Skeletal muscle tissue (tissue), 3 donors: ENCODE measurements at regions not wholly inside any gene's neighbourhood (a gene's known extent, or its start where the extent isn't known, plus 50 kb on each side); places are given as distances from the start of the nearest gene placed in this dataset.
"Not testable (repeated sequence)": the region's sequence is repeated elsewhere in the genome, so short reads cannot be mapped to it uniquely, and the experiment has no call there.

ENCODE experiments used
- H3K27ac ChIP-seq: one replicate; pipeline ENCODE4 v1.7.0; 2013; ENCODE audit warnings: mild to moderate bottlenecking, low read depth, low read length, inconsistent platforms
- H3K27me3 ChIP-seq, 3 donors: one replicate each; pipeline ENCODE4 v1.7.0; 2013; ENCODE audit warnings: low read length in 3 of 3; ENCODE audit not compliant: control insufficient read depth in 3 of 3, insufficient read depth in 3 of 3
- H3K36me3 ChIP-seq, 3 donors: one replicate each; pipeline ENCODE4 v1.7.0; 2013; ENCODE audit warnings: low read length in 3 of 3; ENCODE audit not compliant: control insufficient read depth in 3 of 3, insufficient read depth in 3 of 3
- H3K4me1 ChIP-seq, 3 donors: one replicate each; pipeline ENCODE4 v1.7.0; 2013; ENCODE audit warnings: low read length in 3 of 3, mild to moderate bottlenecking in 3 of 3; ENCODE audit not compliant: control insufficient read depth in 3 of 3, insufficient read depth in 3 of 3
- H3K4me3 ChIP-seq, 3 donors: one replicate each; pipeline ENCODE4 v1.7.0; 2013; ENCODE audit warnings: low read length in 3 of 3
- H3K9ac ChIP-seq, 3 donors: one replicate each; pipeline ENCODE4 v1.7.0; 2013; ENCODE audit warnings: low read length in 3 of 3, mild to moderate bottlenecking in 3 of 3, moderate library complexity in 2 of 3, low read depth in 1 of 3
- H3K9me3 ChIP-seq, 3 donors: one replicate each; pipeline ENCODE4 v1.7.0; 2013; ENCODE audit warnings: low read length in 3 of 3; ENCODE audit not compliant: control insufficient read depth in 3 of 3
- donor health status: Osteomylitis.

GRCh38 chr13:90713441-90714133, 633.9 kb upstream of the MIR17HG start:
- no peak overlapping the region for H3K27ac ChIP-seq
- no peaks in the 10 kb centered on the region for H3K9me3 ChIP-seq
- H3K4me3 ChIP-seq: no peak overlapping the region
- H3K36me3 ChIP-seq: no peaks in the 10 kb centered on the region
- no peak overlapping the region for H3K9ac ChIP-seq
- H3K4me1 ChIP-seq: no peaks in the 10 kb centered on the region
- H3K27me3 ChIP-seq: no peaks in the 10 kb centered on the region

GRCh38 chr13:90715485-90715884, 632.0 kb upstream of the MIR17HG start:
- no peaks in the 10 kb centered on the region for H3K4me1 ChIP-seq
- no peaks in the 10 kb centered on the region for H3K27me3 ChIP-seq
- no peak overlapping the region for H3K9ac ChIP-seq
- H3K36me3 ChIP-seq: no peaks in the 10 kb centered on the region
- no peak overlapping the region for H3K4me3 ChIP-seq
- no peak overlapping the region for H3K27ac ChIP-seq
- no peaks in the 10 kb centered on the region for H3K9me3 ChIP-seq

- H3K36me3 ChIP-seq: no peaks in the 10 kb centered on the region
- H3K9ac ChIP-seq: no peak overlapping the region
- H3K4me1 ChIP-seq: no peaks in the 10 kb centered on the region
- H3K4me3 ChIP-seq: no peak overlapping the region
- H3K9me3 ChIP-seq: no peaks in the 10 kb centered on the region
- no peaks in the 10 kb centered on the region for H3K27me3 ChIP-seq
- H3K27ac ChIP-seq: no peak overlapping the region
These were observed 630.0 kb upstream of the MIR17HG start for GRCh38 chr13:90717451-90717936.

GRCh38 chr13:90719461-90719860, 628.0 kb upstream of the MIR17HG start:
- H3K27ac ChIP-seq: no peak overlapping the region

GRCh38 chr13:90721937-90722336, 625.5 kb upstream of the MIR17HG start:
- no peak overlapping the region for H3K27ac ChIP-seq
- H3K9ac ChIP-seq: no peak overlapping the region
- no peak overlapping the region for H3K4me3 ChIP-seq
- no peaks in the 10 kb centered on the region for H3K27me3 ChIP-seq
- no peaks in the 10 kb centered on the region for H3K4me1 ChIP-seq
- no peaks in the 10 kb centered on the region for H3K9me3 ChIP-seq
- H3K36me3 ChIP-seq: no peaks in the 10 kb centered on the region

More at GRCh38 chr13:90719461-90719860, 628.0 kb upstream of the MIR17HG start:
- H3K36me3 ChIP-seq: no peaks in the 10 kb centered on the region
- no peak overlapping the region for H3K4me3 ChIP-seq
- no peaks in the 10 kb centered on the region for H3K9me3 ChIP-seq
- no peaks in the 10 kb centered on the region for H3K4me1 ChIP-seq
- no peak overlapping the region for H3K9ac ChIP-seq
- H3K27me3 ChIP-seq: no peaks in the 10 kb centered on the region

GRCh38 chr13:90723381-90723780, 624.1 kb upstream of the MIR17HG start:
- H3K4me1 ChIP-seq: no peaks in the 10 kb centered on the region
- H3K4me3 ChIP-seq: no peak overlapping the region
- H3K36me3 ChIP-seq: no peaks in the 10 kb centered on the region
- no peaks in the 10 kb centered on the region for H3K27me3 ChIP-seq
- no peaks in the 10 kb centered on the region for H3K9me3 ChIP-seq
- no peak overlapping the region for H3K27ac ChIP-seq
- H3K9ac ChIP-seq: no peak overlapping the region

- H3K9ac ChIP-seq: no peak overlapping the region
- no peaks in the 10 kb centered on the region for H3K27me3 ChIP-seq
- no peaks in the 10 kb centered on the region for H3K4me1 ChIP-seq
- H3K27ac ChIP-seq: no peak overlapping the region
- no peak overlapping the region for H3K4me3 ChIP-seq
- H3K9me3 ChIP-seq: no peaks in the 10 kb centered on the region
- H3K36me3 ChIP-seq: no peaks in the 10 kb centered on the region
These were observed 621.1 kb upstream of the MIR17HG start for GRCh38 chr13:90726375-90726774.

GRCh38 chr13:90732049-90732448, 615.4 kb upstream of the MIR17HG start:
- Histone ChIP-seq H3K4me3 (no peak overlapping the region), H3K9ac (no peak overlapping the region), H3K27me3 (no peaks in the 10 kb centered on the region), H3K27ac (no peak overlapping the region), H3K4me1 (no peaks in the 10 kb centered on the region), H3K36me3 (no peaks in the 10 kb centered on the region), H3K9me3 (peaks cover 0 to 3% (median 3%) of the 10 kb centered on the region in 3 donors)

- not testable (repeated sequence) for H3K9ac ChIP-seq, H3K36me3 ChIP-seq, H3K27ac ChIP-seq, H3K4me3 ChIP-seq, H3K4me1 ChIP-seq, H3K9me3 ChIP-seq, H3K27me3 ChIP-seq
These were observed 613.0 kb upstream of the MIR17HG start for GRCh38 chr13:90734497-90734896.

GRCh38 chr13:90738881-90739280, 608.6 kb upstream of the MIR17HG start:
- Histone ChIP-seq H3K27ac (no peak overlapping the region), H3K9ac (no peak overlapping the region)

More at GRCh38 chr13:90738881-90739280, 608.6 kb upstream of the MIR17HG start:
- peaks cover 0 to 5% (median 3%) of the 10 kb centered on the region in 3 donors for H3K9me3 ChIP-seq
- H3K27me3 ChIP-seq: no peaks in the 10 kb centered on the region
- no peak overlapping the region for H3K4me3 ChIP-seq
- no peaks in the 10 kb centered on the region for H3K4me1 ChIP-seq
- no peaks in the 10 kb centered on the region for H3K36me3 ChIP-seq
